ENCODE measurements at regions not wholly inside any gene's neighbourhood (a gene's known extent, or its start where the extent isn't known, plus 50 kb on each side); places are given as distances from the start of the nearest gene placed in this dataset.
"Not testable (repeated sequence)": the region's sequence is repeated elsewhere in the genome, so short reads cannot be mapped to it uniquely, and the experiment has no call there.

- ChIA-PET POLR2A (ENCODE audit: low non-redundant PET) (no interaction called here), CTCF (interaction anchor here (0.7 kb wide), 1 partner anchor 864 kb away, joined by 3 read pairs; no protein-coding TSS in a partner anchor)
- TF ChIP-seq, protein P1, sequence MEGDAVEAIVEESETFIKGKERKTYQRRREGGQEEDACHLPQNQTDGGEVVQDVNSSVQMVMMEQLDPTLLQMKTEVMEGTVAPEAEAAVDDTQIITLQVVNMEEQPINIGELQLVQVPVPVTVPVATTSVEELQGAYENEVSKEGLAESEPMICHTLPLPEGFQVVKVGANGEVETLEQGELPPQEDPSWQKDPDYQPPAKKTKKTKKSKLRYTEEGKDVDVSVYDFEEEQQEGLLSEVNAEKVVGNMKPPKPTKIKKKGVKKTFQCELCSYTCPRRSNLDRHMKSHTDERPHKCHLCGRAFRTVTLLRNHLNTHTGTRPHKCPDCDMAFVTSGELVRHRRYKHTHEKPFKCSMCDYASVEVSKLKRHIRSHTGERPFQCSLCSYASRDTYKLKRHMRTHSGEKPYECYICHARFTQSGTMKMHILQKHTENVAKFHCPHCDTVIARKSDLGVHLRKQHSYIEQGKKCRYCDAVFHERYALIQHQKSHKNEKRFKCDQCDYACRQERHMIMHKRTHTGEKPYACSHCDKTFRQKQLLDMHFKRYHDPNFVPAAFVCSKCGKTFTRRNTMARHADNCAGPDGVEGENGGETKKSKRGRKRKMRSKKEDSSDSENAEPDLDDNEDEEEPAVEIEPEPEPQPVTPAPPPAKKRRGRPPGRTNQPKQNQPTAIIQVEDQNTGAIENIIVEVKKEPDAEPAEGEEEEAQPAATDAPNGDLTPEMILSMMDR (conservative IDR thresholded peaks at IDR 0.05; ENCODE audit: low read depth), result no peak
Observed at GRCh38 chr15:77898811-77899730, 178.4 kb downstream of the TBC1D2B start.

DNA sequence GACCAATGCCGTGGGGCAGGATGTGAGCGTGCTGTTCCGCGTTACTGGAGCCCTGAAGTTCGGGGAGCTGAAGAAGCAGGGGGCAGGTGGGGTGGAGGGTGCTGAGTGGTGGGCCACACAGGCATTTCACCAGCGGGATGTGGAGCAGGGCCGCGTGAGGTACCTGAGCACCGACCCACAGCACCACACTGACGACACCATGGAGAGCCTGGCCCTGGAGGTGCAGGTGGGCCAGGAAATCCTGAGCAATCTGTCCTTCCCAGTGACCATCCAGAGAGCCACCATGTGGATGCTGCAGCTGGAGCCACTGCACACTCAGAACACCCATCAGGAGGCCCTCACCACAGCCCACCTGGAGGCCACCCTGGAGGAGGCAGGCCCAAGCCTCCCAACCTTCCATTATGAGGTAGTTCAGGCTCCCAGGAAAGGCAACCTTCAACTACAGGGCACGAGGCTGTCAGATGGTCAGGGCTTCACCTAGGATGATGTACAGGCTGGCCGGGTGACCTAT, 179.6 kb downstream of the TBC1D2B start:
- no peak overlapping the region for H3K27ac ChIP-seq
- TF ChIP-seq, protein P1 (conservative IDR thresholded peaks at IDR 0.05; ENCODE audit: low read depth), result no peak
- ChIA-PET CTCF (interaction anchor here (0.7 kb wide), 1 partner anchor 863 kb away, joined by 3 read pairs; no protein-coding TSS in a partner anchor), POLR2A (ENCODE audit: low non-redundant PET) (no interaction called here)
- DNase-seq (ENCODE audit: low spot score), result no peak

More at GRCh38 chr15:77898811-77899730, 178.4 kb downstream of the TBC1D2B start:
- no peak overlapping the region for H3K27ac ChIP-seq
- DNase-seq (ENCODE audit: low spot score), result no peak

DNA sequence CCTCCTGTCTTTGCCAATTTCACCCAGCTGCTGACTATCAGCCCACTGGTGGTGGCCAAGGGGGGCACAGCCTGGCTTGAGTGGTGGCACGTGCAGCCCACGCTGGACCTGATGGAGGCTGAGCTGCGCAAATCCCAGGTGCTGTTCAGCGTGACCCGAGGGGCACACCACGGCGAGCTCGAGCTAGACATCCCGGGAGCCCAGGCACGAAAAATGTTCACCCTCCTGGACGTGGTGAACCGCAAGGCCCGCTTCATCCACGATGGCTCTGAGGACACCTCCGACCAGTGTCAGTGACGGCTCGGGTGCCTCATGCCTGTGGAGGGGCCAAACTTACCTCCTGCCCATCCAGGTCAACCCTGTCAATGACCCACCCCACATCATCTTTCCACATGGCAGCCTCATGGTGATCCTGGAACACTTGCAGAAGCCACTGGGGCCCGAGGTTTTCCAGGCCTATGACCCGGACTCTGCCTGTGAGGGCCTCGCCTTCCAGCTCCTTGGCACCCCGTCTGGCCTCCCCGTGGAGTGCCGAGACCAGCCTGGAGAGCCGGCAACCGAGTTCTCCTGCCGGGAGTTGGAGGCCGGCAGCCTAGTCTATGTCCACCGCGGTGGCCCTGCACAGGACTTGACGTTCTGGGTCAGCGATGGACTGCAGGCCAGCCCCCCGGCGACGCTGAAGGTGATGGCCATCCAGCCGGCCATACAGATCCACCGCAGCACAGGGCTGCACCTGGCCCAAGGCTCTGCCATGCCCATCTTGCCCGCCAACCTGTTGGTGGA, 180.2 kb downstream of the TBC1D2B start:
- H3K27ac ChIP-seq; CTCF ChIA-PET; POLR2A ChIA-PET (ENCODE audit: low non-redundant PET); DNase-seq (ENCODE audit: low spot score): not testable (repeated sequence)

DNA sequence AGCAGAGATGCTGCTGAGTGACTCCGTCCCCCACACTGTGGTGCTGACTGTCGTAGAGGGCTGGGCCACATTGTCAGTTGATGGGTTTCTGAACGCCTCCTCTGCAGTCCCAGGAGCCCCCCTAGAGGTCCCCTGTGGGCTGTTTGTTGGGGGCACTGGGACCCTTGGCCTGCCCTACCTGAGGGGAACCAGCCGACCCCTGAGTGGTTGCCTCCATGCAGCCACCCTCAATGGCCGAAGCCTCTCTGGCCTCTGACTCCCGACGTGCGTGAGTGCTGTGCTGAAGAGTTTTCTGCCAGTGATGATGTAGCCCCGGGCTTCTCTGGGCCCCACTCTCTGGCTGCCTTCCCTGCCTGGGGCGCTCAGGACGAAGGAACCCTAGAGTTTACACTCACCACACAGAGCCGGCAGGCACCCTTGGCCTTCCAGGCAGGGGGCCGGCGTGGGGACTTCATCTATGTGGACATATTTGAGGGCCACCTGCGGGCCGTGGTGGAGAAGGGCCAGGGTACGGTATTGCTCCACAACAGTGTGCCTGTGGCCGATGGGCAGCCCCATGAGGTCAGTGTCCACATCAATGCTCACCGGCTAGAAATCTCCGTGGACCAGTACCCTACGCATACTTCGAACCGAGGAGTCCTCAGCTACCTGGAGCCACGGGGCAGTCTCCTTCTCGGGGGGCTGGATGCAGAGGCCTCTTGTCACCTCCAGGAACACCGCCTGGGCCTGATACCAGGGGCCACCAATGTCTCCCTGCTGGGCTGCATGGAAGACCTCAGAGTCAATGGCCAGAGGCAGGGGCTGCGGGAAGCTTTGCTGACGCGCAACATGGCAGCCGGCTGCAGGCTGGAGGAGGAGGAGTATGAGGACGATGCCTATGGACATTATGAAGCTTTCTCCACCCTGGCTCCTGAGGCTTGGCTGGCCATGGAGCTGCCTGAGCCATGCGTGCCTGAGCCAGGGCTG, 181.1 kb downstream of the TBC1D2B start:
- DNase-seq (ENCODE audit: low spot score), result not testable (repeated sequence)

DNA sequence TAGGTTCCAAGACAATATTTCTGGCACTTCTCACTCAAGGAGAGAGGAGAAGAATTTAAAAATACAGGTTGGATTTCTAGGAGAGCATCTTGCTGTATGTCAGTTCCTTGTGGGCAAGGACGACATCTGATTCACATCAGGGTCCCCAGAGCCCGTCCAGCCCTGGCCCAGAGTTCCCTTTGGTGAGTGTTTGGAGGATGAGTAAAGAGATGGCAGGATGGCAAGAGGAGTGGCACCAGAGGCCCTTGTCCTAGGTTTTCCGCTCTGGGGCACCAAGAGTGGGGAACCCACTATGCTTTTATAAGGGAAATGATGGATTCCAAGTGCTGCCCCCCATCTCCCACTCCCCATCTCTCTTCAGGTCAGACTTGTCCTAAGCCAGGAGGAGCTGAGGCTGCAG, 181.8 kb downstream of the TBC1D2B start:
- CTCF ChIA-PET, result no interaction called here
- POLR2A ChIA-PET (ENCODE audit: low non-redundant PET), result no interaction called here
- no peak overlapping the region for H3K27ac ChIP-seq
- TF ChIP-seq, protein P1 (conservative IDR thresholded peaks at IDR 0.05; ENCODE audit: low read depth), result no peak
- no peak for DNase-seq (ENCODE audit: low spot score)

More for the DNA sequence above, 181.1 kb downstream of the TBC1D2B start:
- CTCF ChIA-PET; POLR2A ChIA-PET (ENCODE audit: low non-redundant PET); H3K27ac ChIP-seq: not testable (repeated sequence)

DNA sequence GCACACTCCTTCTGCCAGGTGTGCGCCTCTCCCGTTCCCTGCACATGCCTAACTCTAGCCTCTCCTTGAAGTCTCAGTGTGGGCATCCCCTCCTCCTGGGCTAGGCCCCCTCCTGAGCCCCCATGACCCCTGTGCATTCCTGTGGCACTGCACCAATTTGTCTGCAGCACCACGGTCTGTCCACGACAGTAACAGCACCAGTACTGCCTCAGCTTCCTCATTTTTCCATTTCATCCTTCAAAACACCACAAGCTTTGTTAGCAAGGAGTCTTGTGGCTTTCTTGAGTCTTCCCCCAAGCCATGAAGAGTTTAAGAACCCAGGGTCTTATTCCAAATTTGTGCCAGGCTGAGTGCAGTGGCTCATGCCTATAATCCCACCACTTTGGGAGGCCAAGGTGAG, 182.4 kb downstream of the TBC1D2B start:
- CTCF ChIA-PET, result interaction anchor here (0.6 kb wide), 1 partner anchor 9 kb away, joined by 4 read pairs; no protein-coding TSS in a partner anchor
- POLR2A ChIA-PET (ENCODE audit: low non-redundant PET); DNase-seq (ENCODE audit: low spot score); H3K27ac ChIP-seq: not testable (repeated sequence)

DNA sequence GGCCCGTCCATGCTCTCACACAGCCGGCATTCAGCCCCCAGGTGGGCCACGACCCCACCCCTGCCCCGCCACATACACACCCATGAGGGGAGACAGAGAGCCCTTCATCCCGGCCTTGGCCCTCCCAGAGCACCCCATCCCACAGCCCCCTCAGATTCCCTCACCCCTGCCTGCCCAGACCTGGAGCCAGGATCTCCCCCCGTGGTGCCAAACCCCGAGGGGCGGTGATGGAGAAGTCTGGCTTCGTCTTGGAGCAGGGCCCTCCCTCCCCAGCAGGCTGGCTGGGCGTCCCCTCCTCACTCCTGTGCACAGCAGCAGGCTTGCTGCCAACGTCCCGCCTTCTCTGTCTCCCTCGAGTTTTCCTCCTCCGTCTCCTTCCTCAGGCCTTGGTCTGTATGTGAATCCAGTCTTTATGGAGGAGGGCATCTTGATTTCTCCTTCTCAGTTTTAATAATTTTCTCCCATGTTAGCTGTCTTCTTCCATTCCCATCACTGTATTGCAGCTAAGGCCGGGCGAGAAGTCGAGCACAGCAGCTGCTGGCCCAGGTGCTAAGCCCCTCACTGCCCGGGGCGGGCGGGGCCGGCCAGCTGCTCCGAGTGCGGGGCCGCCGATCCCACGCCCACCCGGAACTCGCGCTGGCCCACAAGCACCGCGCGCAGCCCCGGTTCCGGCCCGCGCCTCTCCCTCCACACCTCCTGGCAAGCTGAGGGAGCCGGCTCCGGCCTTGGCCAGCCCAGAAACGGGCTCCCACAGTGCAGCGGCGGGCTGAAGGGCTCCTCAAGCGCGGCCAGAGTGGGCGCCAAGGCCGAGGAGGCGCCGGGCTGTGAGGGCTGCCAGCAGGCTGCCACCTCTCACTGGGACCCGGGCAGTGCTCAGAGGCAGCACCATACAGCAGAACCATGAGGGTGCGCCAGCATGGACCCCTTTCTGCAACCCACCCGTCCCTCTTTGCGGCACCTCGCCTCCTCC, 183.6 kb downstream of the TBC1D2B start:
- POLR2A ChIA-PET (ENCODE audit: low non-redundant PET); DNase-seq (ENCODE audit: low spot score); H3K27ac ChIP-seq: not testable (repeated sequence)
- CTCF ChIA-PET, result interaction anchor here (0.6 kb wide), 1 partner anchor 8 kb away, joined by 3 read pairs; no protein-coding TSS in a partner anchor

- DNase-seq (ENCODE audit: low spot score); H3K27ac ChIP-seq; POLR2A ChIA-PET (ENCODE audit: low non-redundant PET): not testable (repeated sequence)
- CTCF ChIA-PET, result interaction anchor here (0.6 kb wide), 1 partner anchor 9 kb away, joined by 3 read pairs; no protein-coding TSS in a partner anchor
Observed at GRCh38 chr15:77893246-77893645, 184.3 kb downstream of the TBC1D2B start.

All from RWPE1 (cell line).